ENCODE measurements at regions not wholly inside any gene's neighbourhood (a gene's known extent, or its start where the extent isn't known, plus 50 kb on each side); places are given as distances from the start of the nearest gene placed in this dataset.

DNA sequence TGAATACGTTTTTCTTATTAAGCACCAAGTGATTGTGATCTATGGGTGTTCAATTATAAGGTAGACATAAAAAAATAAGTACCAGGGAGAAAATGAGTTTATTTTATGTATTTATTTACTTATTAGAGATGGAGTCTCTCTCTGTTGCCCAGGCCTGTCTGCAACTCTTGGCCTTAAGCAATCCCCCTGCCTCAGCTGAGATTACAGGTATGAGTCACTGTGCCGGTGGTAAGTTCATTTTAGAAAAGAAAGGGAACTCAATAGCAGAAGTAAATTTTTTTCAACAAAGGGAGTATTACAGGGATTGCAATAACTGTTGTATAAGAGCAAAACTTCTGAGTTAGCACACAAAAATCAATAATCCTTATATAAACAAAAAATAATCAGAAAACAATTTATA is 98.7 kb upstream of the FUT9 start:
- TF ChIP-seq, protein P1, sequence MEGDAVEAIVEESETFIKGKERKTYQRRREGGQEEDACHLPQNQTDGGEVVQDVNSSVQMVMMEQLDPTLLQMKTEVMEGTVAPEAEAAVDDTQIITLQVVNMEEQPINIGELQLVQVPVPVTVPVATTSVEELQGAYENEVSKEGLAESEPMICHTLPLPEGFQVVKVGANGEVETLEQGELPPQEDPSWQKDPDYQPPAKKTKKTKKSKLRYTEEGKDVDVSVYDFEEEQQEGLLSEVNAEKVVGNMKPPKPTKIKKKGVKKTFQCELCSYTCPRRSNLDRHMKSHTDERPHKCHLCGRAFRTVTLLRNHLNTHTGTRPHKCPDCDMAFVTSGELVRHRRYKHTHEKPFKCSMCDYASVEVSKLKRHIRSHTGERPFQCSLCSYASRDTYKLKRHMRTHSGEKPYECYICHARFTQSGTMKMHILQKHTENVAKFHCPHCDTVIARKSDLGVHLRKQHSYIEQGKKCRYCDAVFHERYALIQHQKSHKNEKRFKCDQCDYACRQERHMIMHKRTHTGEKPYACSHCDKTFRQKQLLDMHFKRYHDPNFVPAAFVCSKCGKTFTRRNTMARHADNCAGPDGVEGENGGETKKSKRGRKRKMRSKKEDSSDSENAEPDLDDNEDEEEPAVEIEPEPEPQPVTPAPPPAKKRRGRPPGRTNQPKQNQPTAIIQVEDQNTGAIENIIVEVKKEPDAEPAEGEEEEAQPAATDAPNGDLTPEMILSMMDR (IDR thresholded peaks at IDR 0.05): no peak
- TF ChIP-seq, protein P2, sequence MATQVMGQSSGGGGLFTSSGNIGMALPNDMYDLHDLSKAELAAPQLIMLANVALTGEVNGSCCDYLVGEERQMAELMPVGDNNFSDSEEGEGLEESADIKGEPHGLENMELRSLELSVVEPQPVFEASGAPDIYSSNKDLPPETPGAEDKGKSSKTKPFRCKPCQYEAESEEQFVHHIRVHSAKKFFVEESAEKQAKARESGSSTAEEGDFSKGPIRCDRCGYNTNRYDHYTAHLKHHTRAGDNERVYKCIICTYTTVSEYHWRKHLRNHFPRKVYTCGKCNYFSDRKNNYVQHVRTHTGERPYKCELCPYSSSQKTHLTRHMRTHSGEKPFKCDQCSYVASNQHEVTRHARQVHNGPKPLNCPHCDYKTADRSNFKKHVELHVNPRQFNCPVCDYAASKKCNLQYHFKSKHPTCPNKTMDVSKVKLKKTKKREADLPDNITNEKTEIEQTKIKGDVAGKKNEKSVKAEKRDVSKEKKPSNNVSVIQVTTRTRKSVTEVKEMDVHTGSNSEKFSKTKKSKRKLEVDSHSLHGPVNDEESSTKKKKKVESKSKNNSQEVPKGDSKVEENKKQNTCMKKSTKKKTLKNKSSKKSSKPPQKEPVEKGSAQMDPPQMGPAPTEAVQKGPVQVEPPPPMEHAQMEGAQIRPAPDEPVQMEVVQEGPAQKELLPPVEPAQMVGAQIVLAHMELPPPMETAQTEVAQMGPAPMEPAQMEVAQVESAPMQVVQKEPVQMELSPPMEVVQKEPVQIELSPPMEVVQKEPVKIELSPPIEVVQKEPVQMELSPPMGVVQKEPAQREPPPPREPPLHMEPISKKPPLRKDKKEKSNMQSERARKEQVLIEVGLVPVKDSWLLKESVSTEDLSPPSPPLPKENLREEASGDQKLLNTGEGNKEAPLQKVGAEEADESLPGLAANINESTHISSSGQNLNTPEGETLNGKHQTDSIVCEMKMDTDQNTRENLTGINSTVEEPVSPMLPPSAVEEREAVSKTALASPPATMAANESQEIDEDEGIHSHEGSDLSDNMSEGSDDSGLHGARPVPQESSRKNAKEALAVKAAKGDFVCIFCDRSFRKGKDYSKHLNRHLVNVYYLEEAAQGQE (IDR thresholded peaks at IDR 0.05; ENCODE audit: insufficient read depth in 1 of 2, low read depth in 2 of 2, low read length in 1 of 2): no peak
- TF ChIP-seq SIN3A (IDR thresholded peaks at IDR 0.05; ENCODE audit: borderline replicate concordance, insufficient read depth, low read depth, low read length) (no peak), POLR2AphosphoS5 (IDR thresholded peaks at IDR 0.05; ENCODE audit: low read depth, low read length) (no peak), TCF7L2 (IDR thresholded peaks at IDR 0.05; ENCODE audit: low read depth, low read length) (no peak)

Measured in Panc1 (cell line).